ENCODE measurements at regions not wholly inside any gene's neighbourhood (a gene's known extent, or its start where the extent isn't known, plus 50 kb on each side); places are given as distances from the start of the nearest gene placed in this dataset.

- no peak overlapping the region for H3K4me3 ChIP-seq (ENCODE audit: low read length)
- no peak for DNase-seq (ENCODE audit: low read depth)
- TF ChIP-seq, protein P1, sequence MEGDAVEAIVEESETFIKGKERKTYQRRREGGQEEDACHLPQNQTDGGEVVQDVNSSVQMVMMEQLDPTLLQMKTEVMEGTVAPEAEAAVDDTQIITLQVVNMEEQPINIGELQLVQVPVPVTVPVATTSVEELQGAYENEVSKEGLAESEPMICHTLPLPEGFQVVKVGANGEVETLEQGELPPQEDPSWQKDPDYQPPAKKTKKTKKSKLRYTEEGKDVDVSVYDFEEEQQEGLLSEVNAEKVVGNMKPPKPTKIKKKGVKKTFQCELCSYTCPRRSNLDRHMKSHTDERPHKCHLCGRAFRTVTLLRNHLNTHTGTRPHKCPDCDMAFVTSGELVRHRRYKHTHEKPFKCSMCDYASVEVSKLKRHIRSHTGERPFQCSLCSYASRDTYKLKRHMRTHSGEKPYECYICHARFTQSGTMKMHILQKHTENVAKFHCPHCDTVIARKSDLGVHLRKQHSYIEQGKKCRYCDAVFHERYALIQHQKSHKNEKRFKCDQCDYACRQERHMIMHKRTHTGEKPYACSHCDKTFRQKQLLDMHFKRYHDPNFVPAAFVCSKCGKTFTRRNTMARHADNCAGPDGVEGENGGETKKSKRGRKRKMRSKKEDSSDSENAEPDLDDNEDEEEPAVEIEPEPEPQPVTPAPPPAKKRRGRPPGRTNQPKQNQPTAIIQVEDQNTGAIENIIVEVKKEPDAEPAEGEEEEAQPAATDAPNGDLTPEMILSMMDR (IDR thresholded peaks at IDR 0.05; ENCODE audit: insufficient read depth, low read depth, low read length, missing control alignments): no peak
Measured at GRCh38 chr20:39101895-39102294, 139.8 kb downstream of the DHX35 start.

- TF ChIP-seq, protein P1 (IDR thresholded peaks at IDR 0.05; ENCODE audit: insufficient read depth, low read depth, low read length, missing control alignments): no peak
- H3K4me3 ChIP-seq (ENCODE audit: low read length): no peak overlapping the region
- no peak for DNase-seq (ENCODE audit: low read depth)
Measured at GRCh38 chr20:39100691-39101090, 138.5 kb downstream of the DHX35 start.

- DNase-seq (ENCODE audit: low read depth): no peak
- TF ChIP-seq, protein P1 (IDR thresholded peaks at IDR 0.05; ENCODE audit: insufficient read depth, low read depth, low read length, missing control alignments): no peak
- no peak overlapping the region for H3K4me3 ChIP-seq (ENCODE audit: low read length)
Measured at GRCh38 chr20:39097889-39098288, 135.7 kb downstream of the DHX35 start.

DNA sequence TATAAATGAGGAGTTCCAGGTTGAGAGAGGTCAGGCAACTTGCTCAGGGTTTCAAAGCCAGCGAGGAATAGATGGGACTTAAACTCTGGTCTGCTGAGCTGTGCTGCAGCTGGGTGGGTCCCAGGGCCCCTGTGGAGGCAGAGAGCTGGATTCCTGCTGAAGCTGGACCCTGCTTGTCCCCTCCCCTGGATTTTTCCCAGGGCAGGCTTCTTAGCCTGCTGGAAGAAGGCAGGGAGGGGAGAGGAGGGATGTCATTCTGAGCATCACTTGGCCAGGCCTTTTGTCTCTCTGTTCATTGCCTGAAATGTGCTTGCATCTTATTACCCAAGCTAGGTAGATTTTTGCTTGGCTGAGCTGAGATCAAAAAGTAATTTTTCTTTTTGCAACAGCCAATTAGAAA is 133.7 kb downstream of the DHX35 start:
- TF ChIP-seq, protein P1 (IDR thresholded peaks at IDR 0.05; ENCODE audit: insufficient read depth, low read depth, low read length, missing control alignments): no peak
- DNase-seq (ENCODE audit: low read depth): no peak
- H3K4me3 ChIP-seq (ENCODE audit: low read length): no peak overlapping the region

- TF ChIP-seq, protein P1 (IDR thresholded peaks at IDR 0.05; ENCODE audit: insufficient read depth, low read depth, low read length, missing control alignments): no peak
- no peak overlapping the region for H3K4me3 ChIP-seq (ENCODE audit: low read length)
- DNase-seq (ENCODE audit: low read depth): no peak
Measured at GRCh38 chr20:39094391-39094790, 132.2 kb downstream of the DHX35 start.

DNA sequence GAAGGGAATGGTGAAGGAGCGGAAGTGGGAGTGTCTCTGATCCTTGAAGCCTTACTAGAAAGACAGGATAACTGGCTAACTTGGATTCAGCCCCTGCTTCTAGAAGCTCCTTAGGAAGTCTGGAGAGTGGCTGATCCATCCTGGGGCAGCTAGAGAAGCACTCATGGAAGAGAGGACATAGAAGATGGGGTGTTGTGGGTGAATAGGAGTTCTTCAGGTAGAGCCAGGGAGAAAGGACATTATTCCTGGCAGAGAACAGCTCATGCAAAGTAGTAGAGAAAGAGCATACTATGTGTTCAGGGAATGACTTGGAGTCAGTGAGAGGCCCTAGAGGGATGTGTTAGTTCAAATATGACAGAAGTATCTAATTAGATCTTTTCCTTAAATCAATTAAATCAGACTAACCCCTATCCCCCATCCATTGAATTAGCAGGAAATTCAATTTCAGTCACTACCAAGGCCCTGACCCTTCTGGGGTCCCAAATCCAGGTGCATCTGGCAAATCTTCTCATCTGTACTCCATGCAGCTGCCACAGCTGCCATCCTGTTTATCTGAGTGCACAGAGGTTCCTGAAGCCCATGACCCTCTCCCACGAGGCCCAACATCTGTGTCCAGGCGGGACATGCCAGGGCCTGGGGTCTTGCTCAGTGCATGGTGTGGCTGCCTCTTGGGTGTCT is 130.7 kb downstream of the DHX35 start:
- no peak for DNase-seq (ENCODE audit: low read depth)
- TF ChIP-seq, protein P1 (IDR thresholded peaks at IDR 0.05; ENCODE audit: insufficient read depth, low read depth, low read length, missing control alignments): no peak

DNA sequence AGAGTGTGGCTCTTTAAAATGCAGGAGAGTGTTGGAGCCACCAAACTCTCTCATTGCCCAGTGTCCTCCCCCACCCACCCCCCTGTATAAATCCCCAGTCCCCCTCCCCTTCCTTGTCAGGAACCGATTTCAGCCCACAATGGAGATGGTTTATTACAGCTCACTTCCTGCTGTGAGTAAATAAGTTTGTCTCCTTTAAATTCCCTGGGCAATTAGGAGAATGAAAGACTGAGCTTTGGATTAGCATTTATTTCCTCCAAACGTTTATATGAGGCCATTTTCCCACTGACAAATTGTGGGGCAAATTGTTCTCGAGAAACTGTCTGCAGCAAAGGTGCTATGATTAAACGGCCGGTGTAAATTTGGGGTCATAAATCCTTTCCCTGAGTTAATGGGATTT is 128.8 kb downstream of the DHX35 start:
- TF ChIP-seq, protein P1 (IDR thresholded peaks at IDR 0.05; ENCODE audit: insufficient read depth, low read depth, low read length, missing control alignments): no peak
- DNase-seq (ENCODE audit: low read depth): no peak
- no peak overlapping the region for H3K4me3 ChIP-seq (ENCODE audit: low read length)

More for the DNA sequence above, 130.7 kb downstream of the DHX35 start:
- no peak overlapping the region for H3K4me3 ChIP-seq (ENCODE audit: low read length)

All from epithelial cell of esophagus (primary cell).